ENCODE measurements at regions not wholly inside any gene's neighbourhood (a gene's known extent, or its start where the extent isn't known, plus 50 kb on each side); places are given as distances from the start of the nearest gene placed in this dataset.

DNA sequence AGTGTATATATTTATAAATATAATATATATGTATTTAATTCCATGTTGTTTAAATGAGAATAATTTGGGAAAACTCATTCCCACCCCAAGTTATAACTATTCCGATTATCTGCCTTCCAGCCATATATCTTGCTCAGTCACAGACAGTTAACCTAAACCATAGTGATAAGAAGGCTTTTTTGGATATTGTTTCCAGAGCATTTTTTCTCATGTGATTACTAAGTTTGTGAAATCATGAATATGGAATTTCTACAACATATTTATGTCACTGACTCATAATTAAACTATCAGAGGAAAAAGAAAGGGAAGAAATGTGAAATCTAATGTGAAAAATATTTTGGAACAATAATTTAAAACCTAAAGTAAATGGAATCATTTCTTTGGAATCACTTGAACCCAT lies 1163.5 kb upstream of the PABPC4L start:
- TF ChIP-seq POLR2AphosphoS5 (IDR thresholded peaks at IDR 0.05) = no peak
- TF ChIP-seq, protein P1, sequence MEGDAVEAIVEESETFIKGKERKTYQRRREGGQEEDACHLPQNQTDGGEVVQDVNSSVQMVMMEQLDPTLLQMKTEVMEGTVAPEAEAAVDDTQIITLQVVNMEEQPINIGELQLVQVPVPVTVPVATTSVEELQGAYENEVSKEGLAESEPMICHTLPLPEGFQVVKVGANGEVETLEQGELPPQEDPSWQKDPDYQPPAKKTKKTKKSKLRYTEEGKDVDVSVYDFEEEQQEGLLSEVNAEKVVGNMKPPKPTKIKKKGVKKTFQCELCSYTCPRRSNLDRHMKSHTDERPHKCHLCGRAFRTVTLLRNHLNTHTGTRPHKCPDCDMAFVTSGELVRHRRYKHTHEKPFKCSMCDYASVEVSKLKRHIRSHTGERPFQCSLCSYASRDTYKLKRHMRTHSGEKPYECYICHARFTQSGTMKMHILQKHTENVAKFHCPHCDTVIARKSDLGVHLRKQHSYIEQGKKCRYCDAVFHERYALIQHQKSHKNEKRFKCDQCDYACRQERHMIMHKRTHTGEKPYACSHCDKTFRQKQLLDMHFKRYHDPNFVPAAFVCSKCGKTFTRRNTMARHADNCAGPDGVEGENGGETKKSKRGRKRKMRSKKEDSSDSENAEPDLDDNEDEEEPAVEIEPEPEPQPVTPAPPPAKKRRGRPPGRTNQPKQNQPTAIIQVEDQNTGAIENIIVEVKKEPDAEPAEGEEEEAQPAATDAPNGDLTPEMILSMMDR (IDR thresholded peaks at IDR 0.05) = no peak
- TF ChIP-seq POLR2A (IDR thresholded peaks at IDR 0.05) = no peak
- no peak for TF ChIP-seq EP300 (IDR thresholded peaks at IDR 0.05)

All from upper lobe of left lung (tissue), 4 donors.